A549 (cell line): ENCODE measurements at regions not wholly inside any gene's neighbourhood (a gene's known extent, or its start where the extent isn't known, plus 50 kb on each side); places are given as distances from the start of the nearest gene placed in this dataset.

Source experiments
- ATAC-seq, 2 experiments: fragments of 200-7000 bp in 1 of 2; fragments of >200 bp in 1 of 2; cut with Nextera tagmentation in 1 of 2; cut with Tn5 transposase in 1 of 2; 3 replicates each; pipeline versions ENCODE4 v1.8.0 to v1.9.1; 2018 to 2020; ENCODE audit warnings: mild to moderate bottlenecking in 1 of 2, moderate library complexity in 1 of 2
- CTCF ChIA-PET: fragments of 300-600 bp; sonication (Branson Sonifier 250); formaldehyde crosslinking; extraction: SDS; loops from one replicate; lab custom pipeline; 2021; ENCODE audit warnings: antibody characterized with exemption, inconsistent platforms; lab: Yijun Ruan, JAX
- POLR2A ChIA-PET: fragments of 350-600 bp; formaldehyde crosslinking; extraction: SDS; loops from one replicate; lab custom pipeline; 2021; ENCODE audit warnings: antibody characterized with exemption, inconsistent platforms; lab: Yijun Ruan, JAX
- DNase-seq, 2 experiments: peaks; one replicate each; pipeline versions ENCODE4 v3.0.0 to v3.0.0-alpha.2; 2011 to 2016; ENCODE audit warnings: low read depth in 1 of 2, low spot score in 1 of 2
- FAIRE-seq: peaks from 2 replicates; lab custom pipeline; 2011; peaks lifted over from hg19 to GRCh38; lab: Jason Lieb, UNC
- H3K27ac ChIP-seq, 2 experiments: fragments of >200 bp; sonication (Bioruptor Twin); formaldehyde crosslinking; 3 replicates each; pipeline ENCODE4 v1.5.1; 2016 to 2017
- H3K4me1 ChIP-seq: fragments of >200 bp; sonication (Bioruptor Twin); formaldehyde crosslinking; 3 replicates; pipeline ENCODE4 v1.6.1; 2016
- H3K4me2 ChIP-seq: fragments of >200 bp; sonication (Bioruptor Twin); formaldehyde crosslinking; 3 replicates; pipeline ENCODE4 v1.6.1; 2016
- H3K4me3 ChIP-seq: fragments of >200 bp; sonication (Bioruptor Twin); formaldehyde crosslinking; 3 replicates; pipeline ENCODE4 v1.5.1; 2016
- H3K9me3 ChIP-seq: fragments of >200 bp; sonication (Bioruptor Twin); formaldehyde crosslinking; 3 replicates; pipeline ENCODE4 v1.6.1; 2016
- ATOH8 ChIP-seq: fragments of 250-450 bp; sonication (Bioruptor Pico); IDR thresholded peaks from 2 replicates; pipeline ENCODE4 v1.5.0; 2020; ENCODE audit warnings: low read depth, mild to moderate bottlenecking, moderate library complexity
- BCL3 ChIP-seq: fragments of >200 bp; sonication (Bioruptor Twin); formaldehyde crosslinking; IDR thresholded peaks from 3 replicates; pipeline ENCODE4 v1.6.1; 2016
- BHLHE40 ChIP-seq: IDR thresholded peaks from 2 replicates; pipeline ENCODE4 v1.6.1; 2012; ENCODE audit warnings: low read depth, low read length, inconsistent platforms
- CEBPB ChIP-seq, 2 experiments: fragments of >200 bp in 1 of 2; sonication (Bioruptor Twin) in 1 of 2; formaldehyde crosslinking in 1 of 2; IDR thresholded peaks; 2 replicates each; pipeline ENCODE4 v1.6.1; 2012 to 2016
- CHD2 ChIP-seq: fragments of 150-350 bp; IDR thresholded peaks from 2 replicates; pipeline ENCODE4 v1.6.1; 2014; ENCODE audit warnings: low read length; ENCODE audit not compliant: partially characterized antibody
- CTCF ChIP-seq: fragments of >200 bp; sonication (Bioruptor Twin); formaldehyde crosslinking; IDR thresholded peaks from 3 replicates; pipeline ENCODE4 v1.5.1; 2016
- EHF ChIP-seq: fragments of 250-450 bp; sonication (Bioruptor Pico); IDR thresholded peaks from 2 replicates; pipeline ENCODE4 v1.5.0; 2020; ENCODE audit warnings: mild to moderate bottlenecking
- ESRRA ChIP-seq: fragments of 150-350 bp; IDR thresholded peaks from 2 replicates; pipeline ENCODE4 v1.6.1; 2014; ENCODE audit warnings: mild to moderate bottlenecking, low read length, borderline replicate concordance
- FOXS1 ChIP-seq: fragments of 250-450 bp; sonication (Bioruptor Pico); IDR thresholded peaks from 2 replicates; pipeline ENCODE4 v1.5.0; 2020; ENCODE audit warnings: mild to moderate bottlenecking, moderate library complexity
- HMGXB4 ChIP-seq: fragments of 250-450 bp; sonication (Bioruptor Pico); IDR thresholded peaks from 2 replicates; pipeline ENCODE4 v1.5.0; 2021; ENCODE audit warnings: mild to moderate bottlenecking, moderate library complexity, borderline replicate concordance
- KDM1A ChIP-seq: fragments of 200-600 bp; sonication (generic); IDR thresholded peaks from 2 replicates; pipeline ENCODE4 v1.6.1; 2016; ENCODE audit warnings: low read depth, mild to moderate bottlenecking
- KDM5A ChIP-seq: fragments of 200-600 bp; sonication (generic); IDR thresholded peaks from 2 replicates; pipeline ENCODE4 v1.6.1; 2016; ENCODE audit warnings: antibody characterized with exemption, mild to moderate bottlenecking
- PHF8 ChIP-seq: fragments of 200-600 bp; sonication (generic); IDR thresholded peaks from 2 replicates; pipeline ENCODE4 v1.6.1; 2016; ENCODE audit warnings: low read depth, mild to moderate bottlenecking, antibody characterized with exemption, moderate library complexity, borderline replicate concordance
- POLR2AphosphoS2 ChIP-seq: conservative IDR thresholded peaks from 2 replicates; pipeline ENCODE4 v1.6.1; 2012; ENCODE audit warnings: low read length, improper control_type of control experiment, inconsistent platforms
- RARB ChIP-seq: fragments of 250-450 bp; sonication (Bioruptor Pico); IDR thresholded peaks from 2 replicates; pipeline ENCODE4 v1.8.0; 2021; ENCODE audit warnings: mild to moderate bottlenecking, moderate library complexity
- RCOR1 ChIP-seq: fragments of 150-350 bp; IDR thresholded peaks from 2 replicates; pipeline ENCODE4 v1.6.1; 2014; ENCODE audit warnings: antibody characterized with exemption, low read length, low read depth
- REST ChIP-seq: fragments of 200-600 bp; sonication (generic); IDR thresholded peaks from 2 replicates; pipeline ENCODE4 v1.6.1; 2016; ENCODE audit warnings: antibody characterized with exemption, mild to moderate bottlenecking, moderate library complexity
- SMC3 ChIP-seq: fragments of >200 bp; sonication (Bioruptor Twin); formaldehyde crosslinking; IDR thresholded peaks from 3 replicates; pipeline ENCODE4 v1.6.1; 2018; ENCODE audit warnings: inconsistent platforms
- SREBF2 ChIP-seq: fragments of 450-650 bp; IDR thresholded peaks from 2 replicates; pipeline ENCODE4 v1.6.1; 2014; ENCODE audit warnings: mild to moderate bottlenecking, moderate library complexity
- USF2 ChIP-seq: fragments of 450-650 bp; IDR thresholded peaks from 2 replicates; pipeline ENCODE4 v1.6.1; 2014; ENCODE audit warnings: antibody characterized with exemption
- ZSCAN20 ChIP-seq: fragments of 250-450 bp; sonication (Bioruptor Pico); IDR thresholded peaks from 2 replicates; pipeline ENCODE4 v1.8.0; 2022; ENCODE audit warnings: mild to moderate bottlenecking, moderate library complexity
- WGBS: methylation state at CpG from one replicate; pipeline ENCODE4 v1.1.6; 2017; ENCODE audit errors: missing lambda C conversion rate; 5-methylcytosine and 5-hydroxymethylcytosine counted together

GRCh38 chr13:64877176-64877575 is 2353.0 kb downstream of the PCDH9 start (continued):
- no peak for TF ChIP-seq CTCF
- TF ChIP-seq CEBPB (IDR thresholded peaks at IDR 0.05) = no peak
- no peak for TF ChIP-seq ZSCAN20 (CRISPR knock-in tag)
- TF ChIP-seq ATOH8 (CRISPR knock-in tag) = no peak
- TF ChIP-seq POLR2AphosphoS2 = no peak
- TF ChIP-seq KDM1A = no peak
- no peak for TF ChIP-seq KDM5A

- H3K4me1 ChIP-seq = no peaks in the 10 kb centered on the region
- H3K9me3 ChIP-seq = no peaks in the 10 kb centered on the region
- 79% methylated on average over 5 of the region's 5 CpGs for WGBS
- CTCF ChIA-PET = interaction anchor here (1.0 kb wide), 1 partner anchor 15 kb away, joined by 3 read pairs; no protein-coding TSS in a partner anchor
- FAIRE-seq = no peak
- H3K27ac ChIP-seq = no peak overlapping the region
- no peak overlapping the region for H3K4me2 ChIP-seq
- ATAC-seq = no peak
- no peak for TF ChIP-seq HMGXB4
- TF ChIP-seq PHF8 = no peak
- TF ChIP-seq FOXS1 (CRISPR knock-in tag) = no peak
- TF ChIP-seq ESRRA = no peak
- no peak for TF ChIP-seq KDM1A
- TF ChIP-seq BHLHE40 = no peak
- no peak for TF ChIP-seq CHD2
- no peak for TF ChIP-seq BCL3
- TF ChIP-seq USF2 = no peak
- TF ChIP-seq SREBF2 = no peak
- TF ChIP-seq SMC3 = no peak
- no peak for TF ChIP-seq REST
- no peak for TF ChIP-seq ZSCAN20 (CRISPR knock-in tag)
- no peak for TF ChIP-seq RCOR1
- no peak for TF ChIP-seq RARB (CRISPR knock-in tag)
- no peak for TF ChIP-seq EHF (CRISPR knock-in tag)
- H3K4me3 ChIP-seq = no peak overlapping the region
- POLR2A ChIA-PET = no interaction called here
- no peak for DNase-seq
Measured at GRCh38 chr13:64871742-64872141, 2358.4 kb downstream of the PCDH9 start.
